ENCODE measurements at regions not wholly inside any gene's neighbourhood (a gene's known extent, or its start where the extent isn't known, plus 50 kb on each side); places are given as distances from the start of the nearest gene placed in this dataset.

DNA sequence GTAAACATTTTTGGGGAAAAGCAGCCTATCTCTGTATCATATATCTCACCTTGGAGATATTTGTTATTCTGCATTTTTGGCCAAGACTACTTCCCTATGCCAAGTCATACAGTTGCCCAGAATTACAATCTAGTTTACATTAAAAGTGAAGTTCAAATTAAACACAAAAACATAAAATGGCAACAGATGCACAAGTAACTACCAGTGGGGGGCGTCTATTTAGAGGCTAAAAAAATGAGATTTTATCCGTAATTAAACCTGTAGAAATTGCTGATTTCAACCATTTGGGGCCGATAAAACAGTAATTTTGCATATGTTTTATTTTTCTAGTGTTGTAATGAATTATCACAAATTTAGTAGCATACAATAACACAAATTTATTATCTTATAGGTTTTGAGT, 787.1 kb upstream of the CHD1 start:
- H3K27ac ChIP-seq = no peak overlapping the region
- TF ChIP-seq, protein P1, sequence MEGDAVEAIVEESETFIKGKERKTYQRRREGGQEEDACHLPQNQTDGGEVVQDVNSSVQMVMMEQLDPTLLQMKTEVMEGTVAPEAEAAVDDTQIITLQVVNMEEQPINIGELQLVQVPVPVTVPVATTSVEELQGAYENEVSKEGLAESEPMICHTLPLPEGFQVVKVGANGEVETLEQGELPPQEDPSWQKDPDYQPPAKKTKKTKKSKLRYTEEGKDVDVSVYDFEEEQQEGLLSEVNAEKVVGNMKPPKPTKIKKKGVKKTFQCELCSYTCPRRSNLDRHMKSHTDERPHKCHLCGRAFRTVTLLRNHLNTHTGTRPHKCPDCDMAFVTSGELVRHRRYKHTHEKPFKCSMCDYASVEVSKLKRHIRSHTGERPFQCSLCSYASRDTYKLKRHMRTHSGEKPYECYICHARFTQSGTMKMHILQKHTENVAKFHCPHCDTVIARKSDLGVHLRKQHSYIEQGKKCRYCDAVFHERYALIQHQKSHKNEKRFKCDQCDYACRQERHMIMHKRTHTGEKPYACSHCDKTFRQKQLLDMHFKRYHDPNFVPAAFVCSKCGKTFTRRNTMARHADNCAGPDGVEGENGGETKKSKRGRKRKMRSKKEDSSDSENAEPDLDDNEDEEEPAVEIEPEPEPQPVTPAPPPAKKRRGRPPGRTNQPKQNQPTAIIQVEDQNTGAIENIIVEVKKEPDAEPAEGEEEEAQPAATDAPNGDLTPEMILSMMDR (conservative IDR thresholded peaks at IDR 0.05) = peak; percentile 13; the same call in 1 of the 2 replicates
- no peak for TF ChIP-seq ZFX (IDR thresholded peaks at IDR 0.05)

DNA sequence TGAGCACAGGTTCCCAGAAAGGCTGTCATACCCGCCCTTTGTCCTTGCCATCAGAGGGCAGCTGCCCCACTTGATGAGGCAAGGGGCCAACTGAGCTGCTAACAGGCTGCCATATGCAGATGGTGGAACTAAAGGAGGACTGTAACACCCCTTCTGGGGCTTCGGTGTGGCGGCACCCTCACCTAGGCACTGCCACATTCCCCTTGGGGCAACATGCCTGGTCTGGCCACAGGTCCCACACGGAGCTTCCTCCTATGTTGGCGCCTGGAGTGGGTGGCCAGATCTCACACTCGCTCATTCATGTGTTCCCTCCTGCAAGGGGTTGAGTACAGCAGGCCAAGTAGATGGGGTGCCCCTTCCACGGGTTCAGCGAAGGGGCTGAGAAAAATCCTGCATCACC, 777.4 kb upstream of the CHD1 start:
- TF ChIP-seq, protein P1 (conservative IDR thresholded peaks at IDR 0.05) = no peak
- no peak for TF ChIP-seq ZFX (IDR thresholded peaks at IDR 0.05)
- no peak overlapping the region for H3K27ac ChIP-seq

DNA sequence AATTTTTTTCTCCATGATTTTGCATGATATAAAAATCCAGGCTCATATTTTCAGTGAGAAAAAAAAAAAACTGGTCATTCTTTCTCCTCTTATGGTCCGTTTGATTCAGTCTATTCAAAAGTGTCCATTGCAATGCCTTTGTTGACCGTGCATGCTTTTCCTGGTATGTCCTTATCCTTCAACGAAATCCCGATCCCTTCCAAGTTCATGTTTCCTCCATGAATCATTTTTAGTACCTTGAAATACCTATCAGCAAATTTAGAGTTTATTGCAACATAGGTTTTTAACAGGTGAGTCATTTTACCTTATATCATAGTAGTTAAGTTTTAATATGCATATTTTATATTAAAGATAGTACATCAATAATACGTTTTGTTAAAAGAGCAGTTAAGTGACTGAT, 773.8 kb upstream of the CHD1 start:
- TF ChIP-seq, protein P1 (conservative IDR thresholded peaks at IDR 0.05) = no peak
- TF ChIP-seq ZFX (IDR thresholded peaks at IDR 0.05) = no peak

DNA sequence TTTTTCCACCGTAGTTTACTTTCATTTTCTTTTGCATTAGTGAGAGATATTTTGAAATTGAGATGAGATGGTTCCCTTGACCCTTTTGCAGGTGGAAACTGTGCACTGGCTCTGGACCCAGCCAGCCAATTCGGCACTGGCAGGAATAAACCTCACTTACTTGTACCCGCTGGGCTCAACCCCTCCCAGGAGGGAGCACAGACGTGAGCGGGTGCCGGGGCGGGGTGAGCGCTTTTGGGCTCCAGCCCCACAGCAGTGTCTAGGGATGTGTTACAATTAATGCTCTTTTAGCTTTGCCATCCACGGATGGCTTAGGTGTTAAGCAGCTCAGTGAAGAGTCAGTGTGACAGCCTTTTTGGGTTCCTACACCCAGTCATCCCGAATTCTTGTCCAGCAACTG, 766.1 kb upstream of the CHD1 start:
- TF ChIP-seq, protein P1 (conservative IDR thresholded peaks at IDR 0.05) = no peak
- TF ChIP-seq ZFX (IDR thresholded peaks at IDR 0.05) = no peak
- no peak overlapping the region for H3K27ac ChIP-seq

More for the DNA sequence above, 773.8 kb upstream of the CHD1 start:
- H3K27ac ChIP-seq = no peak overlapping the region

DNA sequence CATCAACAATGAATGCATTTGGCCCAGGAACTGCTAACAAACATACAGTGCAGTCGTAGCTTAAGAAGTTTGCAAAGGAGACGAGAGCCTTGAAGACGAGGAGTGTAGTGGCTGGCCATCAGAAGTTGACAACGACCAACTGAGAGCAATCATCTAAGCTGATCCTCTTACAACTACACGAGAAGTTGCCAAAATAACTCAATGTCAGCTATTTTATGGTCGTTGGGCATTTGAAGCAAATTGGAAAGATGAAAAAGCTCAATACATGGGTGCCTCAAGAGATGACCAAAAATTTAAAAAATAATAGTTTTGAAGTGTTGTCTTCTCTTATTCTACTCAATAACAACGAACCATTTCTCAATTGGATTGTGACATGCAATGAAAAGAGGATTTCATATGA, 757.7 kb upstream of the CHD1 start:
- H3K27ac ChIP-seq = no peak overlapping the region

DNA sequence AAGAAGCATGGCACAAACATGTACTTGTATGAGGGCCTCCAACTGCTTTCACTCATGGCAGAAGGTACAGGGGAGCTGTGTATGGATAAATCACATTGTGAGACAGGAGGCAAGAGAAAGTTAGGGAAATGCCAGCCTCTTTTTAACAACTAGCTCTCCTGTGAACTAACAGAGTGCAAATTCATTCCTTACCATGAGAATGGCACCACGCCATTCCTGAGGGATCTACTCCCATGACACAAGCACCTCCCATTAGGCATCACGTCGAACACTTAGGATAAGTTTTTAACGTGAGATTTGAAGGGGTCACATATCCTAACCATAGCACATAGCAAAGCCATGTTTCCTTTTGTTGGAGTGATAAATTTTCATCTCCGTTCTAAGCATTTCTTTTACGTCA, 747.2 kb upstream of the CHD1 start:
- no peak for TF ChIP-seq ZFX (IDR thresholded peaks at IDR 0.05)
- TF ChIP-seq, protein P1 (conservative IDR thresholded peaks at IDR 0.05) = no peak
- H3K27ac ChIP-seq = no peak overlapping the region

More for the DNA sequence above, 757.7 kb upstream of the CHD1 start:
- TF ChIP-seq, protein P1 (conservative IDR thresholded peaks at IDR 0.05) = no peak
- TF ChIP-seq ZFX (IDR thresholded peaks at IDR 0.05) = no peak

DNA sequence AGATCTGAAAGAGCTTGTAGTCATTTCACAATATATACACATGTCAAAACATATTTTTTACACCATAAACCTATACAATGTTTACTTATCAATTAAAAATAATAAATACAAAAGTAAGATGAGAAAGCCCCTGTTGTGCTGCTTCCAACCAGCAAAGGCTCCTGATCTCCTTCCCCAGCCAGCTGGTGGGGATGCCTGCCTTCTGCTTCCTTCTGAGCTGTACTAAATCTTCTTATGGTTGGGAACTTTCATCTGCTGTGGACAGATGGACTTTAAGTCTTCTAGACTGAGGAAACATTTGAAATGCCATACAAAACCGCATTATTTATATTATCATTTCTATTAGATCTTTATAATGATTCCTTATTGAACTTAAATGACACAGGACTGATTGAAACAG, 745.3 kb upstream of the CHD1 start:
- no peak overlapping the region for H3K27ac ChIP-seq
- no peak for TF ChIP-seq ZFX (IDR thresholded peaks at IDR 0.05)
- TF ChIP-seq, protein P1 (conservative IDR thresholded peaks at IDR 0.05) = no peak

Data from C4-2B (cell line).